ENCODE measurements at regions not wholly inside any gene's neighbourhood (a gene's known extent, or its start where the extent isn't known, plus 50 kb on each side); places are given as distances from the start of the nearest gene placed in this dataset.

GRCh38 chr5:82622205-82622604, 344.1 kb upstream of the RPS23 start:
- no peak overlapping the region for H3K4me3 ChIP-seq (ENCODE audit: low read depth, low read length)
- no peak for TF ChIP-seq CTCF (IDR thresholded peaks at IDR 0.05; ENCODE audit: borderline replicate concordance, insufficient read depth, low read depth, low read length)

- no peak overlapping the region for H3K4me3 ChIP-seq (ENCODE audit: low read depth, low read length)
- TF ChIP-seq CTCF (IDR thresholded peaks at IDR 0.05; ENCODE audit: borderline replicate concordance, insufficient read depth, low read depth, low read length) = no peak
Observed at GRCh38 chr5:82620957-82621600, 342.9 kb upstream of the RPS23 start.

GRCh38 chr5:82619097-82619496, 340.9 kb upstream of the RPS23 start:
- no peak overlapping the region for H3K4me3 ChIP-seq (ENCODE audit: low read depth, low read length)
- TF ChIP-seq CTCF (IDR thresholded peaks at IDR 0.05; ENCODE audit: borderline replicate concordance, insufficient read depth, low read depth, low read length) = no peak

GRCh38 chr5:82614706-82615105, 336.6 kb upstream of the RPS23 start:
- no peak for TF ChIP-seq CTCF (IDR thresholded peaks at IDR 0.05; ENCODE audit: borderline replicate concordance, insufficient read depth, low read depth, low read length)
- no peak overlapping the region for H3K4me3 ChIP-seq (ENCODE audit: low read depth, low read length)

GRCh38 chr5:82613891-82614290, 335.7 kb upstream of the RPS23 start:
- TF ChIP-seq CTCF (IDR thresholded peaks at IDR 0.05; ENCODE audit: borderline replicate concordance, insufficient read depth, low read depth, low read length) = no peak
- H3K4me3 ChIP-seq (ENCODE audit: low read depth, low read length) = no peak overlapping the region

- TF ChIP-seq CTCF (IDR thresholded peaks at IDR 0.05; ENCODE audit: borderline replicate concordance, insufficient read depth, low read depth, low read length) = no peak
- H3K4me3 ChIP-seq (ENCODE audit: low read depth, low read length) = no peak overlapping the region
Observed at GRCh38 chr5:82610686-82611085, 332.5 kb upstream of the RPS23 start.

GRCh38 chr5:82605441-82605973, 327.4 kb upstream of the RPS23 start:
- H3K4me3 ChIP-seq (ENCODE audit: low read depth, low read length) = no peak overlapping the region
- no peak for TF ChIP-seq CTCF (IDR thresholded peaks at IDR 0.05; ENCODE audit: borderline replicate concordance, insufficient read depth, low read depth, low read length)

All from GM12875 (cell line).